Central memory CD8-positive, alpha-beta T cell (primary cell): ENCODE measurements at regions not wholly inside any gene's neighbourhood (a gene's known extent, or its start where the extent isn't known, plus 50 kb on each side); places are given as distances from the start of the nearest gene placed in this dataset.
"Not testable (repeated sequence)": the region's sequence is repeated elsewhere in the genome, so short reads cannot be mapped to it uniquely, and the experiment has no call there.

Experiments
- ATAC-seq: fragments of 150-1000 bp; cut with Tn5 transposase; replicated peaks from 2 replicates; pipeline ENCODE4 v1.10.0; 2022; ENCODE audit warnings: mild to moderate bottlenecking, moderate FRiP score, moderate number of reproducible peaks; ENCODE audit not compliant: poor library complexity, severe bottlenecking; ENCODE audit errors: extremely low read depth
- DNase-seq, 2 donors: peaks; one replicate each; pipeline ENCODE4 v3.0.0; 2021; ENCODE audit warnings: low spot score in 2 of 2
- H3K27ac Mint-ChIP-seq: one replicate; pipeline ENCODE4 v1.8.0; 2022; ENCODE audit warnings: low read depth, mild to moderate bottlenecking, moderate library complexity, mixed read lengths
- H3K27me3 Mint-ChIP-seq: one replicate; pipeline ENCODE4 v1.8.0; 2022; ENCODE audit warnings: mixed read lengths
- H3K36me3 Mint-ChIP-seq: one replicate; pipeline ENCODE4 v1.8.0; 2022; ENCODE audit warnings: mild to moderate bottlenecking, moderate library complexity, mixed read lengths; ENCODE audit not compliant: insufficient read depth
- H3K4me1 Mint-ChIP-seq: one replicate; pipeline ENCODE4 v1.8.0; 2022; ENCODE audit warnings: mixed read lengths
- H3K4me3 Mint-ChIP-seq: one replicate; pipeline ENCODE4 v1.8.0; 2022; ENCODE audit warnings: mild to moderate bottlenecking, moderate library complexity, mixed read lengths
- H3K9me3 Mint-ChIP-seq: one replicate; pipeline ENCODE4 v1.8.0; 2022; ENCODE audit warnings: mixed read lengths

DNA sequence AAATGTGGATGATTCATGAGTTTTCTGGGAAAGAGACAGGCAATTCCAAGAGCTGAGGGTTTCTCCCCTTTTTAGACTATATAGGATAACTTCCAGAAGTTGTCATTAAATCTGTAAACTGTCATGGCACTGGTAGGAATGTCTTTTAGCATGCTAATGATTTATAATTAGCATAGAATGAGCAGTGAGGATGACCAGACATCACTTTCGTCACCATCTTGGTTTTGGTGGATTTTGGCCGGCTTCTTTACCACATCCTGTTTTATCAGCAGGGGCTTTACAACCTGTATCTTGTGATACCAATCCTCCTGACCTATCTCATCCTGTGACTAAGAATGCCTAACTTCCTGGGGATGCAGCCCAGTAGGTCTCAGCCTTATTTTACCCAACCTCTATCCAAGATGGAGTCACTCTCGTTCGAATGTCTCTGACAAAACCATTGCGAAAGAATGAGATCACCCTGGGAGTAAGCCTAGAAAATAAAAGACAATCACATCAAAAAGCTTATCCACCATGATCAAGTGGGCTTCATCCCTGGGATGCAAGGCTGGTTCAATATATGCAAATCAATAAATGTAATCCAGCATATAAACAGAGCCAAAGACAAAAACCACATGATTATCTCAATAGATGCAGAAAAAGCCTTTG lies 153.6 kb upstream of the BET1 start:
- not testable (repeated sequence) for H3K4me3 Mint-ChIP-seq, ATAC-seq, DNase-seq, H3K27ac Mint-ChIP-seq, H3K4me1 Mint-ChIP-seq, H3K9me3 Mint-ChIP-seq, H3K36me3 Mint-ChIP-seq, H3K27me3 Mint-ChIP-seq

DNA sequence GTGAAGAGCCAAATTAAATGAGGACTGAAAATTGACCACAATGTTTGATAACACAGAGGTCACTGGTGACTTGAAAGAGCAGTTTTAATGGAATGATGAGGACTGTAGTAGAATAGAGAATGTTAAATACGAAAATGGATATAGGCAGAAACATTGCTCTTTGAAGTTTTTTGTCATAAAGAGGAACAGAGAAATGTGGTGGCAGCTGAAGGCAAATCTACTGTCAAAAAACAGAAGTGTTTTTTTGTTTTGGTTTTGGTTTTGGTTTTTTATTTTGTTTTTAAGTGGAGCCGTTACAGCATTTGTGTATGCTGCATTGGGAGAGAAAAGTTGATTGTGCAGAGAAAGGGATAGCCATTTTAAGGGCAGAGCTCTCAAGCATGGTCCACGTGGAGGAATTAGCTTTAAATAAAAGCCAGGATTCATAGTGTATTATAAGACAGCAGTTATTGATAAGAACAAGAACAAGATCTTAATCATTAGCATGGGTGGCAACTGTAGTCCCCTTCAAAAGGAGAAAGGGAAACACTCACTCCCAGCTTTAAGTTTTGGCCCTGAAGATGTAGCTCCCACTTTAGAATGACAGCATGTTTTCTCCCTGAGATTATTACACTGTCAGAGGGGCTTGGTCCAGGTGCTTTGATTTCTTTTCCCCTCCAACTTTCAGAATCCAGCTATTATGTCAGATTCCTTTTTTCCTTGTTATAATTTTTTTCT lies 156.7 kb upstream of the BET1 start:
- Mint-ChIP-seq H3K36me3 (no peaks in the 10 kb centered on the region), H3K9me3 (no peaks in the 10 kb centered on the region), H3K27me3 (no peaks in the 10 kb centered on the region), H3K4me1 (peaks cover 6% of the 10 kb centered on the region), H3K27ac (no peak overlapping the region), H3K4me3 (peak overlapping the region; percentile 26)
- DNase-seq (no peak), ATAC-seq (no peak)

DNA sequence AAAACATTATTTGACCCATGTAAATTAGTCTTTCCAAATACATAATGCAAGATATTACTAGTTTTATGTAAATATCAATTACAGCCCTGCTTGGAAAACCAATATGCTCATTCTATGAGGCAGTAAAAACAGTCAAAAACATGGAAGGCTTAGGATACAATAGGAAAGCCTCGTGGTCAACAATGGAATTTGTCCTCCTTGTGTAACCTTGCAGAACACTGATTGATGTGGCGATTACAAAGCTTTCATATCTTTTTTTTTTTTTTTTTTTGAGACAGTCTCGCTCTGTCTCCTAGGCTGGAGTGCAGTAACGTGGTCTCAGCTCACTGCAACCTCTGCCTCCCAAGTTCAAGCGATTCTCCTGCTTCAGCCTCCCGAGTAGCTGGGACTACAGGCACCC lies 157.3 kb upstream of the BET1 start:
- Mint-ChIP-seq H3K36me3 (no peaks in the 10 kb centered on the region), H3K4me3 (no peak overlapping the region), H3K27me3 (no peaks in the 10 kb centered on the region), H3K4me1 (peaks cover 6% of the 10 kb centered on the region), H3K9me3 (no peaks in the 10 kb centered on the region), H3K27ac (no peak overlapping the region)
- ATAC-seq: no peak
- DNase-seq: no peak

DNA sequence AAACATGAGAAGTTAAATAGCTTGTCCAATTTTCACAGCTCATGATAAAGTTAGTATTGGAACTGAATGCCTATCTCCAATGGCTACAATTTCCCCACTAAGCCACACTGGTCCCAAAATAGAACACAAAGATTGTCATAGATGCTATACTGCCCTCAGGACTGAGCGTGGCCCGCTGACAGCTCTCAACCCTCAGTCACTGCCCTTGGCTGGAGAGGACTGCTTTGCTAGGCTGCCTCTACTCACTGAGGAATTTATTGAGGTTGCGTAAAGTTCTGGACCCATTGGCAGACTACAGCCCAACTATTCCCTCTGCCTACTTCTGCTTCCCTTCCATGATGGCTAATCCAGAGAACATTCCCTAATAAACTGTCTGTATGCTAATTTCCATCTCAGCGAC lies 165.5 kb upstream of the BET1 start:
- no peaks in the 10 kb centered on the region for H3K36me3 Mint-ChIP-seq
- ATAC-seq (no peak), DNase-seq (no peak)
- no peak overlapping the region for H3K4me3 Mint-ChIP-seq
- no peak overlapping the region for H3K27ac Mint-ChIP-seq
- H3K4me1 Mint-ChIP-seq: no peaks in the 10 kb centered on the region
- no peaks in the 10 kb centered on the region for H3K9me3 Mint-ChIP-seq
- no peaks in the 10 kb centered on the region for H3K27me3 Mint-ChIP-seq

DNA sequence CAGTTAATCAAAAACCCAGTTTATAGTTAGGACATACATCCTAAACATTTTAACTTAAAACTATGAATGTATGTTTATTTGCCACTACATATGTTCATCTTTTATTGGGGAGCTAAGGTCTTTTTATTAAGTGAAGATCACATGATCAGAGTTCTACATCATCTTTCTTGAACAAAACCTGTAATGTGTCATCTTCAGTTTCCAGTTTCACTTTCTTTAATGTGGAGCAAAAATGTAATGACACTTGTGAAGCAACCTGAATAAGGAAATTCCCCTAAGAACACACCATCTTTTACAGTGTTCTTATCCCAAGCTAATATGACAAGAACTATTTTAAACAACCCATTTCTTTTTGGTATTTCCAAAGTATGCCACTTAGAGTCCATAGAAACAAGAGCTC lies 166.7 kb upstream of the BET1 start:
- no peaks in the 10 kb centered on the region for H3K27me3 Mint-ChIP-seq
- ATAC-seq (no peak), DNase-seq (no peak)
- no peaks in the 10 kb centered on the region for H3K36me3 Mint-ChIP-seq
- H3K4me1 Mint-ChIP-seq: no peaks in the 10 kb centered on the region
- H3K9me3 Mint-ChIP-seq: no peaks in the 10 kb centered on the region
- no peak overlapping the region for H3K27ac Mint-ChIP-seq
- no peak overlapping the region for H3K4me3 Mint-ChIP-seq

DNA sequence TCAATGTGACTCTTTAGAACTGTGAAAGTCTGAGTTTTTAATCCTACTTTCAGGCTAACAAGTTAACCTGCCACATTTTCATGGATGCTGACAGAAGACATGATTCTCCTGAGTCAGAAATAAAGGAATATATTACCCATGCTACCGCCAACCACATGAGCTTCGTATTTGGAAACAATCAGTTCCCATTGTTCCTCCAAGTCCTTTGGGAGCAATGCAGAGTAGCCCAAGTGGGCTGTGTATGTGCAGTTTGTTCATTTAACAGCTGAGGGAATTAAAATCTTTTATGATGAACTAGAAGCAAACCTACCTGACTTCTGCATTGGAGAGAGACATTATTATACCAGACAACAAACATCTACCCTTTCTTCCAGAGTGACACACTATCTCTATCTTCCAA lies 169.3 kb upstream of the BET1 start:
- Mint-ChIP-seq H3K4me1 (no peaks in the 10 kb centered on the region), H3K36me3 (no peaks in the 10 kb centered on the region), H3K4me3 (no peak overlapping the region), H3K27me3 (no peaks in the 10 kb centered on the region), H3K9me3 (peaks cover 4% of the 10 kb centered on the region), H3K27ac (no peak overlapping the region)
- DNase-seq: no peak
- no peak for ATAC-seq

DNA sequence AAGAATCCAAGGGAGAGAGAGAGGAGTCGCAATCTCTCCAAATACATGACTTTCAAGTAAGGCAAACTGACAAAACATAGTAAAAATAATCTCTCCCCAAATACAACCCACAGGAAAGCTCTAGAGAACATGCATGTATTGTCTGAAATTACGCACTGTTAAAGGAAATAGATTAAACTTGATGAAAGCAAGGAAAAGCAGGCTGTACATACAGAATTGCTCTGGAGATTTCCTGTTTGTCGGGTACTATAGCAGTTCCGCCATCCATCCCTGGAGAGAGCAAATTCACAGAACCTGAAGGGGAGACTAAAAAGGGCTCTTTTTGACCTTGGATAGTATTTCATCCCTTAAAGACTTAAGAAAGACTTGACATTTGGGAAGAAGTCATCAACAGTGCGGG lies 170.2 kb upstream of the BET1 start:
- ATAC-seq: no peak
- Mint-ChIP-seq H3K4me1 (no peaks in the 10 kb centered on the region), H3K9me3 (peaks cover 4% of the 10 kb centered on the region), H3K27ac (no peak overlapping the region), H3K36me3 (no peaks in the 10 kb centered on the region), H3K27me3 (no peaks in the 10 kb centered on the region), H3K4me3 (no peak overlapping the region)
- DNase-seq: no peak

DNA sequence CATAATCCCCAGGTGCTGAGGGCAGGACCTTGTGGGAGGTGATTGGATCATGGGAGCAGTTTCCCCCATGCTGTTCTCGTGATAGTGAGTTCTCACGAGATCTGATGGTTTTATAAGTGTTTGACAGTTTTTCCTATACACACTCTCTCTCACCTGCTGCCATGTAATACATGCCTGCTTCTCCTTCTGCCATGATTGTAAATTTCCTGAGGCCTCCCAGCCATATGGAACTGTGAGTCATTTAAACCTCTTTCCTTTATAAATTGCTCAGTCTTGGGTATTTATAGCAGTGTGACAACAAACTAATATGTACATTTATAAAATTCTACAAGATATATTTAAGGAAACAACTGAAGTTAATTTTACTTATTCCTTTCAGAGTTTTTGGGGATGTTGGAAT lies 170.8 kb upstream of the BET1 start:
- no peak overlapping the region for H3K4me3 Mint-ChIP-seq
- no peaks in the 10 kb centered on the region for H3K4me1 Mint-ChIP-seq
- ATAC-seq (no peak), DNase-seq (no peak)
- no peaks in the 10 kb centered on the region for H3K36me3 Mint-ChIP-seq
- no peak overlapping the region for H3K27ac Mint-ChIP-seq
- H3K9me3 Mint-ChIP-seq: peaks cover 4% of the 10 kb centered on the region
- no peaks in the 10 kb centered on the region for H3K27me3 Mint-ChIP-seq

DNA sequence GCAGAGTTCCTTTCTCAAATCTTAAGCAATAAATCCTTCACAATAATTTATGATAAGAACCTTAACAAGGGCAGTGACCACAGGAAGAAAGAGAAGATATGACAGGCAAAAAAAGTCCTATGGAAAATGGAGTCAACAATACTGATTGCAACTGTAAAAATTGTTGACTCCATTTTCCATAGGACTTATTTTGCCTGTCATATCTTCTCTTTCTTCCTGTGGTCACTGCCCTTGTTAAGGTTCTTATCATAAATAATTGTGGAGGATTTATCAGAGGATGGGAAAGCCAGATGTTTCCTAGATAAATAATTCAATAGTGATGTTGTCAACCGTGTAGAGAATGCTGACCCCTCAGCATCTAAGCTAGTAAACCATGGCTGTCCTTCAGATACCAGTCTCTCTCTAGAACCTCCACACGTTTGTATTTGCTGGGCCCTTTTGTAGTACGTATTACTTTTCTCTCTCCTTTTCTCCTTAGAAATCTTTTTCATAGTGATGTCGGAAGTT lies 172.6 kb upstream of the BET1 start:
- no peak for ATAC-seq
- H3K4me3 Mint-ChIP-seq: no peak overlapping the region
- no peaks in the 10 kb centered on the region for H3K36me3 Mint-ChIP-seq
- H3K27me3 Mint-ChIP-seq: no peaks in the 10 kb centered on the region
- peaks cover 4% of the 10 kb centered on the region for H3K9me3 Mint-ChIP-seq
- no peak for DNase-seq
- H3K27ac Mint-ChIP-seq: no peak overlapping the region
- no peaks in the 10 kb centered on the region for H3K4me1 Mint-ChIP-seq

DNA sequence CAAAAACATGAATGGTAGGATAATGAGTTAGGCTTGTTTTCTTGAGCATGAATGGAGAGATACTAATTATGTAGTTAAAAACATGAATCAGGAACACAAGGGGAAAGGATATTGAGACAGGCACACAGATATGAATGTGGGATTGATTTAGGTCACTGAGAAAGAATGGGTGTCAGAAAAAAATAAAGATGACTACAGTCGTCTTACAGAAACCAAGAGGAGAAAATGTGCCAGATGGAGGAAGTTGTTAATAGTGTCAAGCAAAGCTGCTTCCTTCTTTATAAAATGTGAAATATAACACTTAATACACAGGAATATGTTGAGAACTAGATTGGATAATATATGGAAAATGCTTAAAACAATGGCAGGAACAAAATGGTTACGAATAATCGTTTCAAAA lies 173.3 kb upstream of the BET1 start:
- Mint-ChIP-seq H3K27ac (no peak overlapping the region), H3K27me3 (no peaks in the 10 kb centered on the region), H3K4me1 (no peaks in the 10 kb centered on the region)

DNA sequence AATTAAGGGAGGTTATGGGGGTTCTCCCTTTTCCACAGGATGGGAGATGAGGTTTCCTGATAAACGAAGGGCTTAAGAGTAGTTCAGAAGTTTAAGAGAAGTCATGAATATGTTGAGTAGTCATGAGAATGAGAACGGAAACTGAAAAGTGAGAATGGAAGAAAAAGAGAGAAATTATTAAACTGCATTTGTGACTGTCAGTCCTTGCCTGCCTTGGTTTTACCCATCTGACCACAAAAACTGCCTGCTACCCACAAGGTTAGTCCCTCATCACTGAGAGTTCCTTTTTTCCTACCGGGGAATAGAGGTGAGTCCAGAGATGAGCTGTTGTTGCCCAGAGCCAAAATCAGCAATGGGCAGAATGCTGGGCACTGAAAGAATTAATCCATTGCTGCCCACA lies 174.1 kb upstream of the BET1 start:
- DNase-seq (no peak), ATAC-seq (no peak)
- Mint-ChIP-seq H3K9me3 (peaks cover 4% of the 10 kb centered on the region), H3K4me3 (no peak overlapping the region), H3K4me1 (no peaks in the 10 kb centered on the region), H3K36me3 (no peaks in the 10 kb centered on the region), H3K27me3 (no peaks in the 10 kb centered on the region), H3K27ac (no peak overlapping the region)

More for the DNA sequence above, 173.3 kb upstream of the BET1 start:
- H3K36me3 Mint-ChIP-seq: no peaks in the 10 kb centered on the region
- no peak overlapping the region for H3K4me3 Mint-ChIP-seq
- no peak for DNase-seq
- no peak for ATAC-seq
- H3K9me3 Mint-ChIP-seq: peaks cover 4% of the 10 kb centered on the region

DNA sequence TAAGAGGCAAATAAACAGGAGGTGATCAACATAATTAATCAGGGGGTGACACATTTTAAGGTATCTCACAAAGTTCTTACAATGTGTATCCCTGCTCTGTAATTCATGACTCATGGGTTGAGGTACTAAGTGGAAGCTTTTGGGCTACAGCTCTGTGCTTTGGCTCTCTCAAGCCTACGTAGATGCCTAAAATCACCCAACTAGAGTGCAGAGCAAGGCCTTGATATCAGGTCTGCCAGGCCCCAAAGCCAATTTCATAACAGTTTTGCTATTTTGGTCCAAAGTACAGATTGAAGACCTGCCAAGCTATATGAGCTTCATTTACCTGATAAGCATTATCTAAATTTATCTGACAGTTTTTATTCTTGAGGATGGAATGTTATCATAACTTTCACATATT lies 175.3 kb upstream of the BET1 start:
- DNase-seq (no peak), ATAC-seq (no peak)
- Mint-ChIP-seq H3K27ac (no peak overlapping the region), H3K4me3 (no peak overlapping the region), H3K9me3 (peaks cover 4% of the 10 kb centered on the region), H3K27me3 (no peaks in the 10 kb centered on the region), H3K36me3 (no peaks in the 10 kb centered on the region), H3K4me1 (no peaks in the 10 kb centered on the region)

DNA sequence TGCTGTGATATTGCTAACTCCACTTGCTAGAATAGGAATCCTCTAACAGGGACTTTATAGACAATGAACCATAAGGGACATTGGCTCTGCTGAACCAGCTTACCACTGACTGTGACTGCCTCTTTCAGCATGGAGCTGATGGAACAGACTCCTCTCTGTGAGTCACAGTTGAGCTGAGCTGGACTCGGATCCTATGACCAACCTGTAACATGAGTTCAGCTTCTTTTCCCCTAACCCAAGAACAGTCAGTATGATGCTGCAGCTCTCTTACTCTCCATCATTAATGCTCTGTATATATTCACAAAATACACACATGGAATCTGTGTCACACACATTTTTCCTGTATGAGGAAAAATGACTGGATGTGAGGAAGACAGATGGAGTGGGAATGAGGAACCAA lies 177.9 kb upstream of the BET1 start:
- Mint-ChIP-seq H3K9me3 (peaks cover 10% of the 10 kb centered on the region), H3K27me3 (no peaks in the 10 kb centered on the region), H3K27ac (no peak overlapping the region), H3K4me3 (no peak overlapping the region), H3K36me3 (no peaks in the 10 kb centered on the region), H3K4me1 (no peaks in the 10 kb centered on the region)
- ATAC-seq: no peak
- no peak for DNase-seq
